GM19043 (cell line): ENCODE measurements at regions not wholly inside any gene's neighbourhood (a gene's known extent, or its start where the extent isn't known, plus 50 kb on each side); places are given as distances from the start of the nearest gene placed in this dataset.

ENCODE experiments used
- ATAC-seq: cut with Tn5 transposase; IDR thresholded peaks from one replicate; pipeline ENCODE4 v1.9.1; 2021; ENCODE audit warnings: low read depth; ENCODE audit not compliant: unreplicated experiment

GRCh38 chr18:37671530-37671929, 105.9 kb upstream of the CELF4 start:
- ATAC-seq = no peak

GRCh38 chr18:37671119-37671518, 105.5 kb upstream of the CELF4 start:
- ATAC-seq = no peak

GRCh38 chr18:37669991-37670534, 104.5 kb upstream of the CELF4 start:
- no peak for ATAC-seq

GRCh38 chr18:37668971-37669747, 103.6 kb upstream of the CELF4 start:
- ATAC-seq = no peak

GRCh38 chr18:37667836-37668235, 102.2 kb upstream of the CELF4 start:
- no peak for ATAC-seq

GRCh38 chr18:37666991-37667390, 101.4 kb upstream of the CELF4 start:
- no peak for ATAC-seq

GRCh38 chr18:37666451-37666850, 100.9 kb upstream of the CELF4 start:
- ATAC-seq = no peak

GRCh38 chr18:37665346-37665745, 99.7 kb upstream of the CELF4 start:
- no peak for ATAC-seq

GRCh38 chr18:37663446-37663845, 97.8 kb upstream of the CELF4 start:
- ATAC-seq = no peak

- no peak for ATAC-seq
Observed at GRCh38 chr18:37662546-37663339, 97.1 kb upstream of the CELF4 start.

- no peak for ATAC-seq
Observed at GRCh38 chr18:37662099-37662498, 96.5 kb upstream of the CELF4 start.

- no peak for ATAC-seq
Observed at GRCh38 chr18:37661478-37661877, 95.9 kb upstream of the CELF4 start.

GRCh38 chr18:37661061-37661460, 95.5 kb upstream of the CELF4 start:
- no peak for ATAC-seq

- no peak for ATAC-seq
Observed at GRCh38 chr18:37660658-37661057, 95.1 kb upstream of the CELF4 start.

- no peak for ATAC-seq
Observed at GRCh38 chr18:37659906-37660305, 94.3 kb upstream of the CELF4 start.

GRCh38 chr18:37658894-37659293, 93.3 kb upstream of the CELF4 start:
- no peak for ATAC-seq

- no peak for ATAC-seq
Observed at GRCh38 chr18:37657493-37657892, 91.9 kb upstream of the CELF4 start.

GRCh38 chr18:37654731-37655369, 89.3 kb upstream of the CELF4 start:
- no peak for ATAC-seq

- no peak for ATAC-seq
Observed at GRCh38 chr18:37654034-37654433, 88.4 kb upstream of the CELF4 start.

- no peak for ATAC-seq
Observed at GRCh38 chr18:37653618-37654017, 88.0 kb upstream of the CELF4 start.

GRCh38 chr18:37649930-37650329, 84.3 kb upstream of the CELF4 start:
- ATAC-seq = no peak
